GM23248 (cell line): ENCODE measurements at regions not wholly inside any gene's neighbourhood (a gene's known extent, or its start where the extent isn't known, plus 50 kb on each side); places are given as distances from the start of the nearest gene placed in this dataset.

Source experiments
- EZH2 ChIP-seq: fragments of 200-600 bp; sonication (generic); IDR thresholded peaks from 2 replicates; pipeline ENCODE4 v1.6.1; 2018; ENCODE audit warnings: antibody characterized with exemption, mild to moderate bottlenecking; ENCODE audit not compliant: insufficient read depth, poor library complexity, severe bottlenecking
- EZH2phosphoT487 ChIP-seq: fragments of 200-600 bp; sonication (generic); IDR thresholded peaks from 2 replicates; pipeline ENCODE4 v1.6.1; 2018; ENCODE audit warnings: antibody characterized with exemption, moderate library complexity, mild to moderate bottlenecking, low read depth; ENCODE audit not compliant: insufficient read depth

DNA sequence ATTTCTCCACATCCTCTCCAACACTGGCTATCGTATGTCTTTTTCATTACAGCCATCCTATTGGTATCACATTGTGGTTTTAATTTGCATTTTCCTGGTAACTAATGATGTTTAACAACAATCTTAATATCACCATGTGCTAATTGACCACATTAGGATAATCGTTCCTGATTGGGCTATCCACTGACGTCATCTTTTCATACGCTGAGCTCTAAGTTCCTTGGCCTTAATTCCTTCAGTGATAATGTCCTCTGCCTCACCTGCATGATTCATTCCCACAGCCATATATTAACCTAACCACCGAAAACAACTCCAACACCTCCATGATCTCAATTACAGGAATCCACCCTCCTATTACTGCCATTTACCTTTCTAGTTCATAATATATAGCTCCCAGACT is 547.9 kb upstream of the BRINP1 start:
- TF ChIP-seq EZH2 (no peak), EZH2phosphoT487 (no peak)
